ENCODE measurements at regions not wholly inside any gene's neighbourhood (a gene's known extent, or its start where the extent isn't known, plus 50 kb on each side); places are given as distances from the start of the nearest gene placed in this dataset.

- TF ChIP-seq REST (IDR thresholded peaks at IDR 0.05; ENCODE audit: low read depth, low read length): no peak
- TF ChIP-seq CHD2 (IDR thresholded peaks at IDR 0.05; ENCODE audit: borderline replicate concordance, low read depth, low read length): no peak
- no peak for TF ChIP-seq ATF7 (IDR thresholded peaks at IDR 0.05; ENCODE audit: low read depth)
- no peak for TF ChIP-seq SP1 (IDR thresholded peaks at IDR 0.05; ENCODE audit: low read depth, low read length)
- no peak for TF ChIP-seq SRF (IDR thresholded peaks at IDR 0.05; ENCODE audit: low read depth in 2 of 2, low read length in 2 of 2)
- no peak for TF ChIP-seq MYC (IDR thresholded peaks at IDR 0.05; ENCODE audit: insufficient read depth, insufficient read length, insufficient replicate concordance, low read length, severe bottlenecking)
- TF ChIP-seq POLR2AphosphoS5 (IDR thresholded peaks at IDR 0.05; ENCODE audit: low read length): no peak
- no peak for TF ChIP-seq BRCA1 (IDR thresholded peaks at IDR 0.05; ENCODE audit: low read depth, low read length)
Measured at GRCh38 chr3:44056446-44057240, 185.0 kb upstream of the TOPAZ1 start.
